GM23248 (cell line): ENCODE measurements at regions not wholly inside any gene's neighbourhood (a gene's known extent, or its start where the extent isn't known, plus 50 kb on each side); places are given as distances from the start of the nearest gene placed in this dataset.

Experiments
- EZH2 ChIP-seq: fragments of 200-600 bp; sonication (generic); IDR thresholded peaks from 2 replicates; pipeline ENCODE4 v1.6.1; 2018; ENCODE audit warnings: antibody characterized with exemption, mild to moderate bottlenecking; ENCODE audit not compliant: insufficient read depth, poor library complexity, severe bottlenecking
- EZH2phosphoT487 ChIP-seq: fragments of 200-600 bp; sonication (generic); IDR thresholded peaks from 2 replicates; pipeline ENCODE4 v1.6.1; 2018; ENCODE audit warnings: antibody characterized with exemption, moderate library complexity, mild to moderate bottlenecking, low read depth; ENCODE audit not compliant: insufficient read depth

GRCh38 chr7:127485482-127485881 lies 93.0 kb upstream of the ZNF800 start:
- TF ChIP-seq EZH2phosphoT487 (no peak), EZH2 (no peak)
